Uterus (tissue), 3 donors: ENCODE measurements at regions not wholly inside any gene's neighbourhood (a gene's known extent, or its start where the extent isn't known, plus 50 kb on each side); places are given as distances from the start of the nearest gene placed in this dataset.

Source experiments
- DNase-seq, 2 donors: peaks; one replicate each; pipeline ENCODE4 v3.0.0-alpha.2; 2019 to 2020
- H3K27ac ChIP-seq, 2 donors: fragments of 200-600 bp; sonication (generic); 1 replicate in 1 of 2; 2 replicates in 1 of 2; pipeline ENCODE4 v1.5.1; 2016 to 2018
- H3K27me3 ChIP-seq, 2 donors: fragments of 200-600 bp; sonication (generic); one replicate each; pipeline ENCODE4 v1.5.1; 2018 to 2019; ENCODE audit warnings: control low read depth in 1 of 2
- H3K36me3 ChIP-seq, 2 donors: fragments of 200-600 bp; sonication (generic); one replicate each; pipeline ENCODE4 v1.5.1; 2019; ENCODE audit warnings: control low read depth in 1 of 2
- H3K4me1 ChIP-seq, 2 donors: fragments of 200-600 bp; sonication (generic); one replicate each; pipeline ENCODE4 v1.5.1; 2018 to 2019; ENCODE audit warnings: control low read depth in 1 of 2
- H3K4me3 ChIP-seq, 2 donors: fragments of 200-600 bp; sonication (generic); 1 replicate in 1 of 2; 2 replicates in 1 of 2; pipeline ENCODE4 v1.5.1; 2018 to 2019; ENCODE audit warnings: mild to moderate bottlenecking in 1 of 2
- H3K9me3 ChIP-seq, 2 donors: fragments of 200-600 bp; sonication (generic); one replicate each; pipeline ENCODE4 v1.5.1; 2019; ENCODE audit warnings: control low read depth in 1 of 2
- CTCF ChIP-seq, 4 experiments: fragments of 200-600 bp in 2 of 4; fragments of 450-650 bp in 2 of 4; sonication (generic) in 2 of 4; IDR thresholded peaks; one replicate each; pipeline ENCODE4 v1.5.1; 2016 to 2019; ENCODE audit warnings: antibody characterized with exemption in 4 of 4, mild to moderate bottlenecking in 2 of 4, moderate library complexity in 1 of 4
- POLR2A ChIP-seq, 2 donors: fragments of 450-650 bp; IDR thresholded peaks; one replicate each; pipeline ENCODE4 v1.6.1; 2016; ENCODE audit warnings: antibody characterized with exemption in 2 of 2, mild to moderate bottlenecking in 1 of 2, moderate library complexity in 1 of 2
- intact Hi-C: fragments of 100-400 bp; cut with DNase I; formaldehyde crosslinking; loops from one replicate; pipeline ENCODE4 v1.15.1; 2023; ENCODE audit warnings: low total_unique reads
- donor health status: DM: yes; HTN: yes; CAD: no.

- DNase-seq, result no peak
- Histone ChIP-seq H3K4me1 (no peaks in the 10 kb centered on the region), H3K4me3 (no peak overlapping the region), H3K27ac (no peak overlapping the region), H3K9me3 (no peaks in the 10 kb centered on the region), H3K36me3 (no peaks in the 10 kb centered on the region), H3K27me3 (no peaks in the 10 kb centered on the region)
- intact Hi-C loops, result no loop called here
- TF ChIP-seq CTCF (IDR thresholded peaks at IDR 0.05), result no peak
- no peak for TF ChIP-seq POLR2A (IDR thresholded peaks at IDR 0.05)
Measured at GRCh38 chr18:38851526-38851925, 1285.9 kb upstream of the CELF4 start.

GRCh38 chr18:38847326-38847725 is 1281.7 kb upstream of the CELF4 start:
- Histone ChIP-seq H3K36me3 (no peaks in the 10 kb centered on the region), H3K4me1 (no peaks in the 10 kb centered on the region), H3K4me3 (no peak overlapping the region), H3K27me3 (no peaks in the 10 kb centered on the region), H3K27ac (no peak overlapping the region), H3K9me3 (no peaks in the 10 kb centered on the region)
- DNase-seq, result no peak
- intact Hi-C loops, result no loop called here
- no peak for TF ChIP-seq POLR2A (IDR thresholded peaks at IDR 0.05)
- TF ChIP-seq CTCF (IDR thresholded peaks at IDR 0.05), result no peak

GRCh38 chr18:38843291-38843690 is 1277.7 kb upstream of the CELF4 start:
- Histone ChIP-seq H3K9me3 (no peaks in the 10 kb centered on the region), H3K27me3 (no peaks in the 10 kb centered on the region), H3K4me3 (no peak overlapping the region), H3K27ac (no peak overlapping the region), H3K4me1 (no peaks in the 10 kb centered on the region), H3K36me3 (no peaks in the 10 kb centered on the region)
- intact Hi-C loops, result no loop called here
- no peak for DNase-seq
- TF ChIP-seq POLR2A (IDR thresholded peaks at IDR 0.05) (no peak), CTCF (IDR thresholded peaks at IDR 0.05) (no peak)

- Histone ChIP-seq H3K27ac (no peak overlapping the region), H3K4me3 (no peak overlapping the region), H3K36me3 (no peaks in the 10 kb centered on the region), H3K9me3 (no peaks in the 10 kb centered on the region), H3K27me3 (no peaks in the 10 kb centered on the region), H3K4me1 (no peaks in the 10 kb centered on the region)
- DNase-seq, result no peak
- intact Hi-C loops, result no loop called here
- TF ChIP-seq CTCF (IDR thresholded peaks at IDR 0.05) (no peak), POLR2A (IDR thresholded peaks at IDR 0.05) (no peak)
Measured at GRCh38 chr18:38826247-38826646, 1260.6 kb upstream of the CELF4 start.

- TF ChIP-seq POLR2A (IDR thresholded peaks at IDR 0.05), result no peak
- TF ChIP-seq CTCF (IDR thresholded peaks at IDR 0.05), result no peak
- H3K27me3 ChIP-seq, result no peaks in the 10 kb centered on the region
- intact Hi-C loops, result no loop called here
- H3K4me3 ChIP-seq, result no peak overlapping the region
- H3K9me3 ChIP-seq, result no peaks in the 10 kb centered on the region
- H3K27ac ChIP-seq, result no peak overlapping the region
- H3K4me1 ChIP-seq, result no peaks in the 10 kb centered on the region
- no peaks in the 10 kb centered on the region for H3K36me3 ChIP-seq
- no peak for DNase-seq
Measured at GRCh38 chr18:38811209-38811608, 1245.6 kb upstream of the CELF4 start.
